Mammary epithelial cell (primary cell): ENCODE measurements at regions not wholly inside any gene's neighbourhood (a gene's known extent, or its start where the extent isn't known, plus 50 kb on each side); places are given as distances from the start of the nearest gene placed in this dataset.

Experiments used
- EZH2 ChIP-seq: IDR thresholded peaks from 2 replicates; pipeline ENCODE4 v1.6.1; 2012; ENCODE audit warnings: low read length, inconsistent platforms, borderline replicate concordance
- TF ChIP-seq, protein P1 (sequence below), 2 donors: IDR thresholded peaks in 1 of 2; conservative IDR thresholded peaks in 1 of 2; 2 replicates each; pipeline ENCODE4 v1.5.1; 2011 to 2012; ENCODE audit warnings: inconsistent platforms in 2 of 2, low read length in 2 of 2, mild to moderate bottlenecking in 2 of 2, control low read depth in 1 of 2, low read depth in 1 of 2; ENCODE audit not compliant: insufficient read depth in 1 of 2; ENCODE audit errors: extremely low read depth in 1 of 2

- TF ChIP-seq, protein P1, sequence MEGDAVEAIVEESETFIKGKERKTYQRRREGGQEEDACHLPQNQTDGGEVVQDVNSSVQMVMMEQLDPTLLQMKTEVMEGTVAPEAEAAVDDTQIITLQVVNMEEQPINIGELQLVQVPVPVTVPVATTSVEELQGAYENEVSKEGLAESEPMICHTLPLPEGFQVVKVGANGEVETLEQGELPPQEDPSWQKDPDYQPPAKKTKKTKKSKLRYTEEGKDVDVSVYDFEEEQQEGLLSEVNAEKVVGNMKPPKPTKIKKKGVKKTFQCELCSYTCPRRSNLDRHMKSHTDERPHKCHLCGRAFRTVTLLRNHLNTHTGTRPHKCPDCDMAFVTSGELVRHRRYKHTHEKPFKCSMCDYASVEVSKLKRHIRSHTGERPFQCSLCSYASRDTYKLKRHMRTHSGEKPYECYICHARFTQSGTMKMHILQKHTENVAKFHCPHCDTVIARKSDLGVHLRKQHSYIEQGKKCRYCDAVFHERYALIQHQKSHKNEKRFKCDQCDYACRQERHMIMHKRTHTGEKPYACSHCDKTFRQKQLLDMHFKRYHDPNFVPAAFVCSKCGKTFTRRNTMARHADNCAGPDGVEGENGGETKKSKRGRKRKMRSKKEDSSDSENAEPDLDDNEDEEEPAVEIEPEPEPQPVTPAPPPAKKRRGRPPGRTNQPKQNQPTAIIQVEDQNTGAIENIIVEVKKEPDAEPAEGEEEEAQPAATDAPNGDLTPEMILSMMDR (conservative IDR thresholded peaks at IDR 0.05 in 1 of 2, IDR thresholded peaks at IDR 0.05 in 1 of 2; ENCODE audit: extremely low read depth in 1 of 2, insufficient read depth in 1 of 2, low read depth in 1 of 2, low read length in 2 of 2): no peak
- TF ChIP-seq EZH2: no peak
These were observed 406.8 kb downstream of the CCDC85A start for GRCh38 chr2:56590611-56591010.
